Skeletal muscle satellite cell (primary cell): ENCODE measurements at regions not wholly inside any gene's neighbourhood (a gene's known extent, or its start where the extent isn't known, plus 50 kb on each side); places are given as distances from the start of the nearest gene placed in this dataset.

ENCODE experiments used
- H3K27me3 ChIP-seq: 2 replicates; pipeline ENCODE4 v1.7.0; 2013; ENCODE audit warnings: low read length; ENCODE audit not compliant: control insufficient read depth, insufficient read depth
- H3K36me3 ChIP-seq: 2 replicates; pipeline ENCODE4 v1.7.0; 2013; ENCODE audit warnings: mild to moderate bottlenecking, control low read depth, low read length; ENCODE audit not compliant: insufficient read depth
- H3K4me1 ChIP-seq: 2 replicates; pipeline ENCODE4 v1.7.0; 2013; ENCODE audit warnings: low read length; ENCODE audit not compliant: control insufficient read depth, insufficient read depth
- H3K4me2 ChIP-seq: 2 replicates; pipeline ENCODE4 v1.7.0; 2013; ENCODE audit warnings: mild to moderate bottlenecking, low read length
- H3K4me3 ChIP-seq: 2 replicates; pipeline ENCODE4 v1.7.0; 2013; ENCODE audit warnings: low read length
- H3K9ac ChIP-seq: 2 replicates; pipeline ENCODE4 v1.7.0; 2013; ENCODE audit warnings: mild to moderate bottlenecking, low read depth, low read length, moderate library complexity
- H3K9me3 ChIP-seq: replicated peaks from 2 replicates; pipeline ENCODE4 v1.7.0; 2013; ENCODE audit warnings: mild to moderate bottlenecking, control low read depth, low read length

GRCh38 chr4:176014583-176015108 lies 51.0 kb upstream of the WDR17 start:
- Histone ChIP-seq H3K36me3 (no peaks in the 10 kb centered on the region), H3K9me3 (no peaks in the 10 kb centered on the region), H3K9ac (no peak overlapping the region)

More at GRCh38 chr4:176014583-176015108, 51.0 kb upstream of the WDR17 start:
- no peaks in the 10 kb centered on the region for H3K4me1 ChIP-seq
- no peak overlapping the region for H3K4me3 ChIP-seq
- peaks cover 2% of the 10 kb centered on the region for H3K27me3 ChIP-seq
- no peak overlapping the region for H3K4me2 ChIP-seq
